ENCODE measurements at regions not wholly inside any gene's neighbourhood (a gene's known extent, or its start where the extent isn't known, plus 50 kb on each side); places are given as distances from the start of the nearest gene placed in this dataset.

DNA sequence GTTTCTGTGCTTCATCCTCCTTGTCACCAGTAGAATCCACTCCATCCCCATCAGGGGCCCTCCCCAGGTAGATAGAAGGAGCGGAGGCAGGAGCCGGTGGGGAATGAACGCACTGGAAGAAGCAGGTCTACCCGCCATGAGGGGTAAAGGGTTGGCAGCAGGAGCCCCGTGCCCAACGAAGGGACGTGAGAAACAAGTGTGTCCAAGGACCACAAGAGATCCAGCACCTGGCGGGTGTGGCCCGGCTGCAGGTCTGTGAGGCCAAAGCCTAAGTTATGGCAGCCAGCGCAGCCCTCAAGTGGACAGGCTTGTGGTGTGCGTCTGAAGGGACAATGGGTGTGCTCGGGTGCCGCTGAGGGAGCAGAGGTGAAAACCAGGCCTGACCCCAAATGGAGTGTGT, 94.3 kb downstream of the IRX2 start:
- no peak for DNase-seq

DNA sequence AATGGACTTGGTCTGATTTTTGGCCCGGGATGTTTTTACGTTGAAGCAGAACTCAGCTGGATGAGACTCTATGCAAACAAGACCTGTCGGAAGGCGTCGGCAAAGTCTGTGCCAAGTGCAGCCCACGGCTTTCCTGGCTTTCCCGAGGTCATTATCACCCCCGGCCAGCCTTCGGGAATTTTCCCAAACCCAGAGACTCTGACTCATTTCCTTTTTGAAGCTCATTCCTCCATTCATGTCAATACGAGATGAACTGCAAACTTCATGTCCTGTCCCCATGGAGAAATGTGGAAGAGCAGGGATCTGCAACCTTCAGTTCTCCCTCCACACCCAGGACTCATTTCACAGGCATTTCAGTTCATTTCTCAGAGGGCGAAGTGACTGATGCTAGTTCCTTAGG, 95.3 kb downstream of the IRX2 start:
- DNase-seq, result no peak

DNA sequence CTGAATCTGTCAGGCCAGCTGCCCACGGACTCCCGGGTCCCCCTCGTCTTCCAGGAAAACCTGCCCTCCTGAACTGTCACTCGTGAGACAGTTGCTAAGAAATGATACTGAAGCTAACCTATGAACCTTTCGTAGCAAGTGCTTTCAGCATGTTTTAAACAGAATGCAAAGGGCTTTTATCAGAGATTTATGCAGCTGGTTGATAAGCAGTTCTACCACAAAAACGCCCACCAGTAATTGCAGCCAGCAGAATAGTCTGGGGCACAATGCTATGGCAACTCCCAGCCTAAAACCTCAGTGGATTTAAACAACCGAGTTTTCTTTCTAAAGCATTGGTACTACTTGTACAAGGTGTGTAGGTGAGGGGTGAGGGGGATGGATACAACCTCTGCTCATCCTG, 97.5 kb downstream of the IRX2 start:
- DNase-seq, result no peak

DNA sequence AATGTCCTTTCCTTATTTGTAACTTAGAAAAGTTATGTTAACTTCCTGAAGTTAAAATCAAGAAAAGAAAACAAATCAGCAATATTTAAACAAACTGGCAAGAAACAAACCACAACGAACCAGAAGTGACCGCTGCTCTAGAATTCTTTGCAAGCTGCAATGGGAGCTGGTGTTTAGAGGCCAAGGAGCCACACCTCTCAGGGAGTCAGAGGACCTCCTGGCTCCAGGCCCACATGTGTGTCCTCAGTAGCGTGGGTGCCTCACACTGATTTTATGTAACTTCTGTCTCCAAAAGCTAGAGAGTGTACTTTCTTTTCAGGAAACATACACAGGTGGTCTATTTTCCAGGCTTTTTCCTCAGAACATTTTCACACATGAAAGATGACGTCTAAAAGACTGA, 100.4 kb downstream of the IRX2 start:
- DNase-seq, result no peak

DNA sequence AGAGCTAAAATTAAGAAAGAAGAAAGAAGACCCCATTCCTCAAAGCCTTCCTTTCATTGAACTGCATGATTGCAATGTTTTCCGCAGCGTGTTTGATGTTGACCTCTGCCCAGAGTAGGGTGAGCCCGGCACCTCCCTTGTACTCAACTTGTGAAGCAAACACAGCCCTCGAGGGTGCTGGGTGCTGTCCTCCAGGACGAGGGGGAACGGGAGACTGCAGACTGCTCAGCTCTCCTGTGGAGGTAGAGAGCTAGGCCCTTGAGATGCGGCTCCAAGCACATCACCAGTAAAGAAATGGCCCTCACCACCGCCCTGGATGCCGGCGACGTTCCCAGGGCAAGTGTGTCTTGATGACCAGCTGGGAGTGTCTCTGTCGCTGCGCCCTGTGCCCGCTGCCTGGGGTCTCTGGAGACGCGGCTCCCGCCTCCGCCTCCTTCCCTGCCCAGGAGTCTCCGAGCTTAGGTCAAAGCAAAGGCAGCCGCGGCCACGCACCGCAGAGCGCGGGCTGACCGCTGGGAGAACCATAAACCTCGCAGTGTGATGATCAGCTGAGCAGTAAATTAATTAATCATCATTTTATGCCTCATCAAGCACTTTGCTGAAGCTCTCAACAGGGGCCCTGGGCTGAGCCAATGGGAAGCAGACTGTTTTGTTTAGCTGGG, 108.7 kb downstream of the IRX2 start:
- DNase-seq, result no peak

DNA sequence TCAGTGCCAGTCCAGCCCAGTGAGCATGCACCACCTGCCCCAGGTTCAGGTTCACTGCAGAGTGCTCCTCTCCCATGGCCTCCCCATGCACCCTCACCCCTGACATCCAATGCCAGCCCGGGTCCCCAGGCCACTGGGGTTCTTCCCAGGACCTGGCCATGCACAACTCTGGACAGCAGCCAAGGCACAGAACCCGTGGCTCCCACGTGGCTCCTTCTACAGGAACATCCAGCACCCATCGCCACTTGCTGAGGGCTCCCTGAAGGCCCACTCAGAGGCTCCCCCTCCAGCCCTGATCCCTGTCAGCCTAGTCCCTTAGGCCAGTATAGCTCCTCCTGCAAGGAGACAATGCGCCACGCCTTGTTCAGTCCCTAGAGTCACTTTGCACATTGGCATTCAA, 110.8 kb downstream of the IRX2 start:
- DNase-seq, result no peak

DNA sequence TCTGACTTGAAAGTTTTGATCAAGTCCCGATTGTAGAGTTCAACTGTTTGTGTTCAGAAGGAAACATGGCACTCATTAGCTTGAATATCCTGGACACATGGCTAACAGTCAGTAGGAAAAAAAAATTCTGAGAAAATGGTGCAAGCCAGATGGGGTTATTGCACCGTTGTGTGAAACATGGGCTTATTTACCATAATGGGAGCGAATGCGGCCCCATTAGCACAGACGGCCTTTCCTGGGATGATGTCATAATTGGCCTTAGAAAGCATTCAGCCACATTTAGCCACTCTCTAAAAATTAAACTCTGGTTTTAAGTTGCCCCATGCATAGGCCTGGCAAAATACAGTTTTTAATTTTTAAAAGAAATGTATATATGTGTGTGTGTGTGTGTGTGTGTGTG, 112.1 kb downstream of the IRX2 start:
- no peak for DNase-seq

DNA sequence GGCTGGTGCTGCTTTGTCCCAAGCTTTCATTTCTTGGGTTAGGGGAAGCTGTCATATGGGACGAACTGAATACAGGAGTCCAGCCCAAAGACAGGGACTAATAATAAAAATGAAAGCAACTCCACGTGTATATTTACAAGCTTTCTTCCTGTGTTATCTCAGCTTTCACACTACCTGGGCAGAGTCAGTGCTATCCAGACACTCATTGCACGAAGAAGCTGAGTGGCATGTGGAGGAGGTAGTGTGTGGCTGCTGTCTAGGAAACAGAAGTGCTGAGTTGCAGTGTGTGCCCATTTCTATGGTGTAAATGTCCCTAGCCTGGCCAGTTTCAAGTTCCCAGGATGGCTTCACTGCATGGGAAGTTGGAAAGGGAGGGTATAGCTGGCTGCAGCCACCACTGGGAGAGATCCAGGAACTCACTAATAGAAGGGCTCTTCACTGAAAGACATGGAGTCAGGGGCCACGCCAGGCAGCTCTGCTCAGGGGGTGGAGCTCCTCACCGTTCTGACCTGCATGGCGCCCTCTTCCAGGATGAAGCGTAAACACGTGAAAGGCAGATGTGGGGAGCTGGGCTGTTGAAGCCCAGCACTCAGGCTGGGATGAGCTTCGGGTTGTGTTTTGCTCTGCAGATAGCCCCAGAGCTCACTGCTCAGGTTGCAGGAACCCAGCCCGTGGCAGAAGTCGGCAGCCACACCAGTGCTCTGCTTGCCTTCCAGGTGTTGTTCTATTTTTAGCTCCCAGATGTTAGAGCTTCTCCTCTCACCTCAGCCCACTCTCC, 116.9 kb downstream of the IRX2 start:
- DNase-seq, result no peak

DNA sequence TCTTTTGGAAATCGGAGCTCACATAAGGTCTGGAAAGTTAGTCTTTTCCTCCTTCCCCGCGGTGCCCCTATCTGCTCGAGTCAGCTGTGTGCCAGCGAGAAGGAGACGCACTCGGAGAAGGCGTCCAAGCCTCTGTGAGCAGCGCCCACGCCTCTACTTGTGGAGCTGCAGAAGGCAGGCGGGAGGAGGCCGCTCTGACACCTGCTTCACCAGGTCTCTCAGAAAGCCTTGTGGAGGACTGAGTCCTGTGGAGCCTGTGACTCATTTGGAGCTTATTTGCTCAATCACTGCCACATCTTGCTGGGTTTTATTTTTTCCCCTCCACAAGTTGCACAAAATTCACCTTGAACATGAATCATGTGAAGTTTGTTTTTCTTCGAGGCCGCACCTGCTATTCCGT, 117.5 kb downstream of the IRX2 start:
- no peak for DNase-seq

DNA sequence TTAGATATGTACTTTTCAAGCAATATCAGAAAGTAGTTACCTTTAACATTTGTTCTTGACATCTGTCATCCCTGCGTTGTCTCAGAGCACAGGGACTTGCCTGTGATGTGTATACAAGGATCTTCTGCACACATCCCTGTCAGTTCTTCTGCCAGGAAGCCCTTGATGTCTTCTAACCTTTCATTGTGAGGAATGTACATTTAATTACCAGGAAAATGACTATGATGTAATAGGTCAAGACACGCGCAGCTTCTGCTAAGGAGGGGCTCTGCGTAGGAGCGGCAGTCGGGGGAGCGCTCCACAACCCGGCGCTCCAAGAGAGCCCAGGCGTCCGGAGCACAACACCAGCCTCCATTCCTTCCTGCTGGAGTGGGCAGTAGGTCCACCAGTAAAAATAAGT, 119.7 kb downstream of the IRX2 start:
- no peak for DNase-seq

DNA sequence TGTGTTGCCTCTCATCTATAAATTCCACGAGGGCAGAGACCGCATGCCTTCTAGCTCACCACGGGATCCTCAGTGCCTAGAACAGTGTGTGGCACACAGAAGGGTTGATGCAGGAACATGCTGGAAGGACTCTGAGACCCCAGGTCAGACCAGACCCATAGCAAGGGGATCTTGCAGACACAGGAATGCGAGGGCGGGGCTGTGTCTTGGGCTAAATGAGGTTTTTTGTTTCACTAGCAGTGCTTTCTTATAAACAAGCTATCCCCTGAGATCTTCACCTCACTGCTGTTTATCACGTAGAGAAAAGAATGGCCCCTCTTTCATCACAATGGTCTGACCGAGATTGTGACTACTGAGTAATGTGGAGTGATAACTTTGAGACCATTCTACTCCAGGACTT, 122.4 kb downstream of the IRX2 start:
- no peak for DNase-seq

DNA sequence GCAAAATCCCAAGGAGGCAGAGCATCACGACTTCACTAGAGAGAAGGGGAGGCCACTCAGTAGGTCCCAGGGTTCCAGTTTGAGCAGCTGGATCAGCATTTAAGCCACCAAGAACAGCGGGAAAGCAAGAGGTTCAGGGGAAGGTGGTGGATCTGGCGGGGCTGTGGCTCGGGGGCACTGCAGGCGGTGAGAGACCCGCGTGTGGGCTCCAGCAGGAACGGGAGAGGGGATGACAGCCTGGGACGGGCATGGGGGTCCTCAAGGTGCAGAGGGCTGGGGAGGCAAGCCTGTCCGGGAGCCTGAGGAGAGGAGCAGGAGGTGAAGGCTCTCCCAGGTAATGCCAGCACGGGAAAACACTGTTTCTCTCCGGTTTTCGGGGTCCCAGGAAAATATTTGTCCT, 123.6 kb downstream of the IRX2 start:
- DNase-seq, result no peak

DNA sequence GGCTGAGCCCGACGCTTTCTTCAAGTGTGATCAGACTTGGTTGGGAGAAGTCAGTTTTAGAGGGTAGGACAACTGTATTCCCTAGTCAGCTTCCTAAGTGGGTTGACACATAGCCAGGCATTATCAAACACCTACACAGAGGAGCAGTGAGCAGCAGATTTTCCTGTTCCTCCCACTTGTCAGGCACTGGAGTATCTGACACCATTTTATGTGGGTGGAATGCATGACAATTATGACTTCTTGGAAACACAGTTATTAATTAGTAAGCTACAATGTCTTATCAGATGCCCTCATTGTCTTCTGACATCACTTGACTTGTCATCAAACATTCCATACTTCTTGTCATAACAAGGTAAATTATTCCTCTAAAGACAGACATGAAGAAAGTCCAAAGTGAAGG, 124.9 kb downstream of the IRX2 start:
- no peak for DNase-seq

DNA sequence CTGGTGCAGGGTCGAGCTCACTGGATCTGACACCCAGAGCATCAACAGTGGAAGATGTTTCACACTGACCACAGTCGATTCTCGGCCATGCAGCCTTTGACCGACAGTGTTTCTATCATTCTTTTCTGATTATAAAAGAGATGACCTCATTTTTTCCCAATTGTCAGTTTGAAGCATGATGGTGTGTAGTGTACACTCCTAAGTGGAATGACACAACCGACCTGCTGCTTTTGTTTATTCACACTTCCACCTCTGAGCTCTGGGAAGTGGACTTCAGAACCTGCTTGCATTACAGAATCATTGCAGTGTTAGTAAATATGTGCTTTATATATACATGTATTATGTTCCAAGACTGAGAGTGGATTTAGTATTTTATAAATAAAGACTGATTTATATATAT, 128.6 kb downstream of the IRX2 start:
- no peak for DNase-seq

DNA sequence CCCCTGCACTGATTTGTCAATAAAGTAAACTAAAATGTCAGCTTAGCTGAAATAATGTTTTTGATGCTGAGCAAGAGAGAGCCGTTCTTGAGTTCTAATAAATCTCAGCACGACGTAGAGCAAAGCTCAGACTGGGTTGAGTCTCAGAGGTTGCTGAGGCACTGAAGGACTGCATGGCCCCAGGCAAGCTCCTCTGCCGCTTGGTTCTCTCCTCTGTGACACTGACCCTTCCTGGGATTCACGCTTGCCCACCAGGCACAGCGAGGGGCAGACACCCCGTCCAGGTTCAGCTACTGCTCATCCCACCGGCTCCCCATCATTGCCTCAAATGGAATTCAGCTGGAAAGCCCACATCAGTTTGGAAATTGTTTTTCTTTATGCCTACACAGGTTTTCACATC, 129.8 kb downstream of the IRX2 start:
- DNase-seq, result no peak

DNA sequence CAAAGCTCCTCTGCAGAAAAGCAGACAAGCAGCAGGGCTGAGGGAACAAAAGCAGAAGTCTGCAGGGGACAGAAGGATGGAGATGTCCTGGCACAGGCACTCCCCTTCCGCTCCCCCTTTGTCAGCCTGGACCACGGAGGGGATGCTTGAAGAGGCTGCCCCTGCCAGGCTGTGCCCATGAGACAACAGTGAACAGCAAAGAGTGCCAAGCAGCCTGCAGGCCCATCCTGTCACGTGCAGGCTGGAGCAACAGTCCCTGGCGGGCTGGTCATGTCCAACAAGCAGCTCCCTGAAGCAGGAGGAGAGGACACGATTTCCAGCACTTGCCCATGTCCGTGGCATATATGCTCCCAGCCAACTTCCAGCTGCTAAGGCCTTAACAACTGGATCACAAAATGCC, 132.3 kb downstream of the IRX2 start:
- no peak for DNase-seq

DNA sequence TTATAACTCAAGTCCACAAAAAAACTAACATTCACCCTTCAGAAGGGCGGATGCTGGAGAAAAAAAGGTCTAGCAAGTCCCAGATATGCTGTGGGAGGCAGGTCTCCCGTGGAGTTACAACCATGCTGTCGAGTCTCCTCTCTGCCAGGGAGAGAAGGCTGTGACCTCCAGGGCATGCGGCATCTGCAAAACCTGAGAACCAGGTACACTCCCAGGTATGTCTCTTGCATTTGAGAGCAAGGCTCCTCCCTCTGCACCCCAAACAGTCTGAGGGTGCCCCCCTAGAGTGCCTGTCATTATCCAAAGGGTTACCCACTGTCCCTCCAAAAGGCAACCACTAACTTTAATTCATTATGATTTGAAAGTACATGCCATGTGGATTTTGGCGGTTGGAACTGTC, 134.0 kb downstream of the IRX2 start:
- DNase-seq, result no peak

DNA sequence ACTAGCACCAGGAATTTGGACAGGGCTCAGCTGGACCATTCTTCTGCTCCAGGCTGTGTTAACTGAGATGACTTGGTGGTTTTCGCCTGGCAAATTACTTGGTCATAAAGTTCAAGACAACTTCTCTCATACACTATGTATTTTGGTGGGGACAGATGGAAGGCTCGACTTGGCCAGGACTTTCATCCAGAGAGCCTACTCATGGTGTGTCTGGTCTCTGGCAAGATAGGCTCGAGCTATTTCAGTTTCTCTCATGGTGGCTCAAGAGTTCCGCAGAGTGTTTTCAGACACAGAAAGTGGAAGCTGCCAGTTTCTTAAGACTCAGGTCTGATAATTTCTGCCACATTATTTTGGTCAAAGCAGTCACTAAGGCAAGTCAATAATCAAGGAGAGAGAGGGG, 135.6 kb downstream of the IRX2 start:
- DNase-seq, result no peak

DNA sequence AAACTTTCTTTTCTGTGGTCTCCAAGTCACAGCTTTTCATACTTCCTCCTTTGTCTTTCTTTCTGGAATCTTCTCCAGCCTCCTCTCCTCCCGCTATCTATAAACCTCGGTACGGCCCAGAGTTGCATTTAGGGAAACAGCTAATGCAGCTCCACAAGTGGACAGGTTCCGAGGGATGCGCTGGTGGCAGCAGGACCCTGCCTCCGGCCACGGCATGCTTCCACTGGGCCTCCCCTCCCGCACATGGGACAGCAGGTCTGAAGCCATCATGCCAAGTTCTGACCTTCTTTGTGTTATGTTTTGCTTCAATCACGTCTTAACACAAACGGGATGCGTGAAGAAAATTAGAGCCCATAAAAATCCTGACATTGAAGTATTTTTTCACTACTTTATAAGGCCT, 136.9 kb downstream of the IRX2 start:
- no peak for DNase-seq

DNA sequence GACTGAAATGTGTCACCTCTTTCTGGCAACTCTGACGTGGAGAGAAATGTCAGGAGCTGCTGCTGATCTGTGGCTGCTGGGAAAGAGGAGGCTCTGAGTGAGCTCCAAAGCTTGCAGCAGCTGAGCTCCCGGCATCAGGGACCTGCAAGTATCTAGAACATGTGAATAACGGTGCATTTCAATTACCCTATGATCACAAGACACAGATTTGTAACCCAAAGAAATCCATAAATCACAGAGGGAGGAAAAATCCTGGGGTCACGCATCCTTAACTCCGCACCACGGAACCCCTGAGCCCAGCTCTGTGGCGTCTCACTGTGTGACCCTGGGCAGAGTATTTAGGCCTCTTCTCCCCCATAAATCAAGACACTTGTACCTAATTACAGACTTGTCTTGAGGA, 139.8 kb downstream of the IRX2 start:
- no peak for DNase-seq

DNA sequence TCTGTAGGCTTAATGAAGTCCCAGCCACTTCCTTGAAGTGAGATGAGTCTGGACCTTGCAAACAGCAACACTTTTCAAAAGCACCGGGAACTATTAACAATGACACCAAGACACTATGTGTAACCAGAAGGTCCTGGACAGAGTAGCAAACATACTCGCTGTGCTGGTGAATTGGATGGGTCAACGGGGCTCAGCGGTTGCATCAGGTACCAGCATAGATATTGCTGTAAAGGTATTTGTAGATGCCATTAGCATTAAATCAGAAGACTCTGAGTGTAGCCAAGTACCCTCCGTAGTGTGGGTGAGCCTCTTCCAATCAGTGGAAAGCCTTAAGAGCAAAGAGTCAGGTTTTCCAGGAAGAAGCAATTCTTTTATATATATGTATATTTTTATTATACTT, 140.5 kb downstream of the IRX2 start:
- no peak for DNase-seq

DNA sequence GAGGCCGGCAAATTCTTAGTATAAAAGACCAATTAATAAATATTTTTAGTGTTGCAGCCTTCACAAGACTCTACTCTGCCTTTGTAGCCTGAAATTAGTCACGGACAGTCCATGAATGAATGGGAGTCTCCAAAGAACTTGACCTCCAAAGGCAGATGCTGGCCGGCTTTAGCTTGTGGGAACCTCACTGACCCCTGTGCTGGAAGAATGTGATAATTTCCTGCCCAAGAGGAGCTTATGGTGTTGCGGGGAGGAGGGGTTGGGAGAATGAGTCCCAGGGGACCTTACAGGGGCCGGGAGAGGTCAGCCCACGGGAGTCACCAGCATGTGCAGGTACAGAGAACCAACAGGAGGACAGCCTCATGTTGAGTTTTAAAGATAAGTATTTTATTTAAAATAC, 143.1 kb downstream of the IRX2 start:
- no peak for DNase-seq

DNA sequence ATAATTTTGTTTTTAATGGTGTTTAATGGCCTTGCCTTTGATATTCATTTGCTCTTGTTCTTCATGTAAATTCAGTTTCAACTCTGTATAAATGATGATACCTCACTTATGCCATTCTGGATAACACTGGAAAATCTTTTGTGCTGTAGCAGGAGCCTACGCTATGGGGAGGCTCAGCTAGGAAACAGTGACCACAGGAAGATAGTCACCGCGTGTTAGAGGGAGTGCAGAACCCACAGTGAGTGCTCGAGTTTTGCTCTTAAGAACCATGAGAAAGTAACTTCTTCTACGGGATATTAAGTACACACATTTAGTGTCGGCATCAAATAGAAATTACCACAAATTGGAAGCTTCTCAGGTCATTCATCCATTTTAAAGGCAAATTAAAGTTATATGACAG, 143.9 kb downstream of the IRX2 start:
- no peak for DNase-seq

DNA sequence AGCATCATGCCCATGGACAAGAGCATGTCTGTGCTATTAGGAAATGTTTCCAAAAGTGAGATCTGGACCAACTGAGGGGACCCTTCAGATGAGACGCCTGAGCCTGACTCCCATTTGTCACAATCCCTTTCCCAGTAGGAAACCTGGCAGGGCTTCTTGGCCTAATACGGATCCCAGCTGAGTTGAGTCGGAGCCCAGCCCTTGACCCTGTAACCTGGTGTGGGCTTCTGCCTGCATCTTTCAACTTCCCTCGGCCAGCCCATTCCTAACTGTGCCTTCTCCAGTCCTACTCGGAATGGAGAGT, 148.3 kb downstream of the IRX2 start:
- DNase-seq, result no peak

All from inflammatory macrophage treated with lipopolysaccharide for 1 hour (primary cell).